HCT116 (cell line): ENCODE measurements at regions not wholly inside any gene's neighbourhood (a gene's known extent, or its start where the extent isn't known, plus 50 kb on each side); places are given as distances from the start of the nearest gene placed in this dataset.

Experiments used
- ATAC-seq: fragments of 200-7000 bp; cut with Tn5 transposase; 2 replicates; pipeline ENCODE4 v1.9.1; 2020; ENCODE audit warnings: mild to moderate bottlenecking, moderate library complexity
- BruUV-seq: library from RNA; stranded (reverse); fragments of 400-500 nt; replicated peaks from 2 replicates; lab custom pipeline; 2021; lab: Mats Ljungman, UMichigan
- CTCF ChIA-PET: fragments of 300-600 bp; sonication (Branson Sonifier 250); formaldehyde crosslinking; loops from one replicate; lab custom pipeline; 2021; ENCODE audit warnings: antibody characterized with exemption; lab: Charles Lee
- POLR2A ChIA-PET: fragments of 300-600, 350-600 bp; sonication (Branson Sonifier 250); formaldehyde crosslinking; loops from one replicate; lab custom pipeline; 2021; ENCODE audit warnings: antibody characterized with exemption; lab: Charles Lee
- RAD21 ChIA-PET, 2 experiments: fragments of 300-600 bp; sonication (Branson Sonifier 250); formaldehyde crosslinking; loops; one replicate each; lab custom pipeline; 2023; ENCODE audit warnings: low total read pairs in 2 of 2; ENCODE audit not compliant: uncharacterized antibody in 2 of 2, unreplicated experiment in 2 of 2, low non-redundant PET in 1 of 2; lab: Charles Lee
- DNase-seq: peaks from one replicate; pipeline ENCODE4 v3.0.0-alpha.2; 2010; ENCODE audit warnings: low read depth, low spot score
- H2AFZ ChIP-seq: fragments of 200-600 bp; shearing (Covaris generic), sonication (generic); 2 replicates; pipeline ENCODE4 v1.6.1; 2017; ENCODE audit warnings: low read depth, mixed run types, mixed read lengths, antibody characterized with exemption, low read length; ENCODE audit not compliant: poor library complexity, severe bottlenecking
- H3K27ac ChIP-seq: 2 replicates; pipeline ENCODE4 v1.5.1; 2012; ENCODE audit warnings: low read depth, low read length
- H3K27me3 ChIP-seq: fragments of 200-600 bp; sonication (generic); 2 replicates; pipeline ENCODE4 v1.6.1; 2016; ENCODE audit warnings: mixed run types, low read length, mixed read lengths; ENCODE audit not compliant: insufficient read depth
- H3K36me3 ChIP-seq, 2 experiments: fragments of 200-500 bp in 1 of 2; fragments of 200-600 bp in 1 of 2; sonication (Bioruptor generic) in 1 of 2; sonication (generic) in 1 of 2; 2 replicates each; pipeline versions ENCODE4 v1.5.1 to v1.6.1; 2014 to 2016; ENCODE audit warnings: low read length in 2 of 2, inconsistent platforms in 1 of 2, mixed read lengths in 1 of 2, mixed run types in 1 of 2; ENCODE audit not compliant: insufficient read depth in 2 of 2, control insufficient read depth in 1 of 2
- H3K4me1 ChIP-seq, 2 experiments: fragments of 200-600 bp in 1 of 2; sonication (generic) in 1 of 2; 2 replicates each; pipeline versions ENCODE4 v1.5.1 to v1.6.1; 2012 to 2017; ENCODE audit warnings: low read length in 2 of 2, inconsistent platforms in 1 of 2, mild to moderate bottlenecking in 1 of 2, mixed read lengths in 1 of 2, mixed run types in 1 of 2, moderate library complexity in 1 of 2; ENCODE audit not compliant: insufficient read depth in 2 of 2, control insufficient read depth in 1 of 2
- H3K4me2 ChIP-seq: fragments of 200-600 bp; sonication (generic); 2 replicates; pipeline ENCODE4 v1.6.1; 2017; ENCODE audit warnings: mixed run types, low read length, mixed read lengths
- H3K4me3 ChIP-seq, 2 experiments: fragments of 200-600 bp in 1 of 2; sonication (generic) in 1 of 2; replicated peaks in 1 of 2; 2 replicates each; pipeline ENCODE4 v1.5.1; 2011 to 2016; ENCODE audit warnings: low read length in 2 of 2, control low read depth in 1 of 2, low read depth in 1 of 2, mild to moderate bottlenecking in 1 of 2, mixed read lengths in 1 of 2, mixed run types in 1 of 2
- H3K79me2 ChIP-seq: fragments of 200-600 bp; sonication (generic); 2 replicates; pipeline ENCODE4 v1.6.1; 2017; ENCODE audit warnings: mild to moderate bottlenecking, mixed run types, low read length, moderate library complexity, mixed read lengths; ENCODE audit not compliant: insufficient read depth
- H3K9ac ChIP-seq: fragments of 200-600 bp; sonication (generic); 2 replicates; pipeline ENCODE4 v1.6.1; 2016; ENCODE audit warnings: low read length, mixed read lengths
- H3K9me2 ChIP-seq: fragments of 200-600 bp; sonication (generic), shearing (Covaris generic); 2 replicates; pipeline ENCODE4 v1.6.1; 2017; ENCODE audit warnings: mixed run types, mild to moderate bottlenecking, moderate library complexity; ENCODE audit not compliant: insufficient read depth
- H3K9me3 ChIP-seq, 2 experiments: fragments of 200-500 bp in 1 of 2; fragments of 200-600 bp in 1 of 2; sonication (Bioruptor generic) in 1 of 2; sonication (generic) in 1 of 2; 2 replicates each; pipeline ENCODE4 v1.6.1; 2014 to 2017; ENCODE audit warnings: low read length in 2 of 2, mixed read lengths in 2 of 2, inconsistent platforms in 1 of 2, low read depth in 1 of 2, mild to moderate bottlenecking in 1 of 2, mixed run types in 1 of 2, moderate library complexity in 1 of 2; ENCODE audit not compliant: control insufficient read depth in 1 of 2, insufficient read depth in 1 of 2
- H4K20me1 ChIP-seq: fragments of 200-600 bp; sonication (generic), shearing (Covaris generic); 2 replicates; pipeline ENCODE4 v1.6.1; 2017; ENCODE audit warnings: mixed run types, mild to moderate bottlenecking, moderate library complexity; ENCODE audit not compliant: insufficient read depth
- CBX3 ChIP-seq: IDR thresholded peaks from 2 replicates; pipeline ENCODE4 v1.6.1; 2012; ENCODE audit warnings: low read depth
- ELF1 ChIP-seq: IDR thresholded peaks from 2 replicates; pipeline ENCODE4 v1.6.1; 2012; ENCODE audit warnings: low read depth, borderline replicate concordance
- EZH2phosphoT487 ChIP-seq: fragments of 200-600 bp; IDR thresholded peaks from 2 replicates; pipeline ENCODE4 v1.6.1; 2018; ENCODE audit warnings: antibody characterized with exemption, borderline replicate concordance
- FOSL1 ChIP-seq: IDR thresholded peaks from 2 replicates; pipeline ENCODE4 v1.6.1; 2012; ENCODE audit warnings: low read depth
- JUND ChIP-seq: IDR thresholded peaks from 2 replicates; pipeline ENCODE4 v1.6.1; 2012
- POLR2A ChIP-seq: IDR thresholded peaks from 2 replicates; pipeline ENCODE4 v1.7.0; 2011; ENCODE audit warnings: borderline replicate concordance; ENCODE audit not compliant: insufficient read depth, insufficient read length; ENCODE audit errors: extremely low read depth
- POLR2AphosphoS5 ChIP-seq: IDR thresholded peaks from 2 replicates; pipeline ENCODE4 v1.6.1; 2011; ENCODE audit warnings: mild to moderate bottlenecking, low read depth, low read length, moderate library complexity
- RAD21 ChIP-seq: IDR thresholded peaks from 2 replicates; pipeline ENCODE4 v1.6.1; 2012; ENCODE audit warnings: low read depth, mild to moderate bottlenecking
- SIN3A ChIP-seq: IDR thresholded peaks from 2 replicates; pipeline ENCODE4 v1.6.1; 2012; ENCODE audit warnings: low read depth
- SRF ChIP-seq: IDR thresholded peaks from 2 replicates; pipeline ENCODE4 v1.6.1; 2012; ENCODE audit warnings: low read depth
- TCF7L2 ChIP-seq: IDR thresholded peaks from 2 replicates; pipeline ENCODE4 v1.7.0; 2011; ENCODE audit warnings: borderline replicate concordance, inconsistent platforms; ENCODE audit not compliant: insufficient read depth, insufficient read length; ENCODE audit errors: extremely low read depth
- ZFX ChIP-seq: fragments of 450-650 bp; IDR thresholded peaks from 2 replicates; pipeline ENCODE4 v1.6.1; 2017
- ZNF274 ChIP-seq: fragments of 200-500 bp; sonication (Bioruptor generic); IDR thresholded peaks from 2 replicates; pipeline ENCODE4 v1.6.1; 2014; ENCODE audit warnings: mild to moderate bottlenecking, low read depth, low read length, inconsistent platforms
- intact Hi-C: fragments of 100-400 bp; cut with micrococcal nuclease; formaldehyde crosslinking; loops from 2 replicates; pipeline ENCODE4 v1.10.0; 2022
- TF ChIP-seq, protein P1 (sequence below): IDR thresholded peaks from 2 replicates; pipeline ENCODE4 v1.6.1; 2011; ENCODE audit warnings: mild to moderate bottlenecking, low read length, moderate library complexity; ENCODE audit not compliant: insufficient replicate concordance; ENCODE audit errors: extremely low read depth
- TF ChIP-seq, protein P2 (sequence below), 3 experiments: fragments of 200-600 bp in 1 of 3; sonication (generic) in 1 of 3; IDR thresholded peaks in 2 of 3; conservative IDR thresholded peaks in 1 of 3; 2 replicates each; pipeline ENCODE4 v1.5.1; 2012 to 2017; ENCODE audit warnings: low read depth in 2 of 3, low read length in 2 of 3, antibody characterized with exemption in 1 of 3, borderline replicate concordance in 1 of 3, control low read depth in 1 of 3, mild to moderate bottlenecking in 1 of 3, mixed read lengths in 1 of 3, mixed run types in 1 of 3, moderate library complexity in 1 of 3; ENCODE audit not compliant: insufficient read depth in 1 of 3

DNA sequence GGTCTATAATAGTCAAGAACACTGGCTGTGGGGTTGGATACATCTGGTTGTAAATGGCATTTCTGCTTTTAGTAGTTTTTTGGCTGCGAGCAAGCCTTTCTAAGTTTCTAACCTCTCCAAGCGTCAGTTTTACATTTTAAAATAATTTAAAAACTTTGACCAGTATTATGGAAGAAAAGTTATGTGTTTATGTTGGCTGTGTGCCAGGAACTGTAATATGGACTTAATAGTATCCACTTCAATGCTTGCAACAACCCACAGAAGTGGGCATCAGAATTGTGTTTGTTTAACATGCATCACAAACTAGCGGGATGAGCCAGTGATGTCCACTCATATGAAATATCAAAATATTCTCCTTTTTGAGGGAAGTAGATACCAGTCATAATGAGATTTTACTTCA is 844.2 kb downstream of the JRKL start:
- Histone ChIP-seq H3K9ac (no peak overlapping the region), H3K36me3 (no peaks in the 10 kb centered on the region), H3K9me3 (peaks cover 0 to 34% of the 10 kb centered on the region in 2 experiments; a peak in 2 of 4 replicates), H3K4me1 (no peaks in the 10 kb centered on the region), H3K4me3 (no peak overlapping the region), H3K9me2 (no peaks in the 10 kb centered on the region), H3K27ac (no peak overlapping the region), H3K4me2 (no peak overlapping the region), H4K20me1 (no peaks in the 10 kb centered on the region), H3K27me3 (no peaks in the 10 kb centered on the region), H2AFZ (no peak overlapping the region), H3K79me2 (no peaks in the 10 kb centered on the region)
- DNase-seq = no peak
- ChIA-PET POLR2A (no interaction called here), RAD21 (no interaction called here), CTCF (no interaction called here)
- BruUV-seq = no TSS peak
- TF ChIP-seq, protein P1, sequence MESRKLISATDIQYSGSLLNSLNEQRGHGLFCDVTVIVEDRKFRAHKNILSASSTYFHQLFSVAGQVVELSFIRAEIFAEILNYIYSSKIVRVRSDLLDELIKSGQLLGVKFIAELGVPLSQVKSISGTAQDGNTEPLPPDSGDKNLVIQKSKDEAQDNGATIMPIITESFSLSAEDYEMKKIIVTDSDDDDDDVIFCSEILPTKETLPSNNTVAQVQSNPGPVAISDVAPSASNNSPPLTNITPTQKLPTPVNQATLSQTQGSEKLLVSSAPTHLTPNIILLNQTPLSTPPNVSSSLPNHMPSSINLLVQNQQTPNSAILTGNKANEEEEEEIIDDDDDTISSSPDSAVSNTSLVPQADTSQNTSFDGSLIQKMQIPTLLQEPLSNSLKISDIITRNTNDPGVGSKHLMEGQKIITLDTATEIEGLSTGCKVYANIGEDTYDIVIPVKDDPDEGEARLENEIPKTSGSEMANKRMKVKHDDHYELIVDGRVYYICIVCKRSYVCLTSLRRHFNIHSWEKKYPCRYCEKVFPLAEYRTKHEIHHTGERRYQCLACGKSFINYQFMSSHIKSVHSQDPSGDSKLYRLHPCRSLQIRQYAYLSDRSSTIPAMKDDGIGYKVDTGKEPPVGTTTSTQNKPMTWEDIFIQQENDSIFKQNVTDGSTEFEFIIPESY = no peak
- no peak for TF ChIP-seq SIN3A
- no peak for TF ChIP-seq FOSL1
- no peak for TF ChIP-seq POLR2AphosphoS5
- TF ChIP-seq POLR2A = no peak
- TF ChIP-seq EZH2phosphoT487 = no peak
- intact Hi-C loops = no loop called here
- ATAC-seq = no peak

GRCh38 chr11:97237151-97237550 is 847.3 kb downstream of the JRKL start:
- intact Hi-C loops = no loop called here
- no TSS peak for BruUV-seq
- no peak overlapping the region for H2AFZ ChIP-seq
- H3K27ac ChIP-seq = no peak overlapping the region
- H3K79me2 ChIP-seq = no peaks in the 10 kb centered on the region
- H3K4me2 ChIP-seq = no peak overlapping the region
- no peaks in the 10 kb centered on the region for H4K20me1 ChIP-seq
- H3K9me3 ChIP-seq = peaks cover 0 to 27% of the 10 kb centered on the region in 2 experiments; a peak in 2 of 4 replicates
- H3K4me3 ChIP-seq = no peak overlapping the region
- TF ChIP-seq EZH2phosphoT487 (no peak), RAD21 (no peak), TCF7L2 (no peak), ELF1 (no peak), POLR2A (no peak), ZNF274 (no peak), ZFX (no peak), SIN3A (no peak), JUND (no peak), CBX3 (no peak), SRF (no peak)
- TF ChIP-seq, protein P1 = no peak
- TF ChIP-seq, protein P2, sequence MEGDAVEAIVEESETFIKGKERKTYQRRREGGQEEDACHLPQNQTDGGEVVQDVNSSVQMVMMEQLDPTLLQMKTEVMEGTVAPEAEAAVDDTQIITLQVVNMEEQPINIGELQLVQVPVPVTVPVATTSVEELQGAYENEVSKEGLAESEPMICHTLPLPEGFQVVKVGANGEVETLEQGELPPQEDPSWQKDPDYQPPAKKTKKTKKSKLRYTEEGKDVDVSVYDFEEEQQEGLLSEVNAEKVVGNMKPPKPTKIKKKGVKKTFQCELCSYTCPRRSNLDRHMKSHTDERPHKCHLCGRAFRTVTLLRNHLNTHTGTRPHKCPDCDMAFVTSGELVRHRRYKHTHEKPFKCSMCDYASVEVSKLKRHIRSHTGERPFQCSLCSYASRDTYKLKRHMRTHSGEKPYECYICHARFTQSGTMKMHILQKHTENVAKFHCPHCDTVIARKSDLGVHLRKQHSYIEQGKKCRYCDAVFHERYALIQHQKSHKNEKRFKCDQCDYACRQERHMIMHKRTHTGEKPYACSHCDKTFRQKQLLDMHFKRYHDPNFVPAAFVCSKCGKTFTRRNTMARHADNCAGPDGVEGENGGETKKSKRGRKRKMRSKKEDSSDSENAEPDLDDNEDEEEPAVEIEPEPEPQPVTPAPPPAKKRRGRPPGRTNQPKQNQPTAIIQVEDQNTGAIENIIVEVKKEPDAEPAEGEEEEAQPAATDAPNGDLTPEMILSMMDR (IDR thresholded peaks at IDR 0.05 in 2 of 3, conservative IDR thresholded peaks at IDR 0.05 in 1 of 3; ENCODE audit: borderline replicate concordance in 1 of 3, insufficient read depth in 1 of 3, low read depth in 2 of 3, low read length in 2 of 3) = no peak
- no peaks in the 10 kb centered on the region for H3K9me2 ChIP-seq
- DNase-seq (no peak), ATAC-seq (no peak)
- RAD21 ChIA-PET = no interaction called here
- no peaks in the 10 kb centered on the region for H3K4me1 ChIP-seq
- no peaks in the 10 kb centered on the region for H3K36me3 ChIP-seq
- no peaks in the 10 kb centered on the region for H3K27me3 ChIP-seq
- H3K9ac ChIP-seq = no peak overlapping the region
- POLR2A ChIA-PET = no interaction called here
- CTCF ChIA-PET = no interaction called here
